Stomach (tissue), 8 donors: ENCODE measurements at regions not wholly inside any gene's neighbourhood (a gene's known extent, or its start where the extent isn't known, plus 50 kb on each side); places are given as distances from the start of the nearest gene placed in this dataset.

ENCODE experiments used
- DNase-seq, 2 donors: peaks; one replicate each; pipeline versions ENCODE4 v3.0.0 to v3.0.0-alpha.2; 2013 to 2019
- H3K27ac ChIP-seq, 5 donors: fragments of 200-600 bp in 4 of 5; sonication (generic) in 4 of 5; one replicate each; pipeline ENCODE4 v1.5.1; 2013 to 2019; ENCODE audit warnings: mild to moderate bottlenecking in 1 of 5, moderate library complexity in 1 of 5
- H3K27me3 ChIP-seq, 3 donors: fragments of 200-600 bp; sonication (generic); one replicate each; pipeline ENCODE4 v1.5.1; 2017 to 2019; ENCODE audit warnings: mixed run types in 1 of 3
- H3K36me3 ChIP-seq, 4 donors: fragments of 200-600 bp; sonication (generic); 1 replicate in 3 of 4; 2 replicates in 1 of 4; pipeline ENCODE4 v1.5.1; 2016 to 2019
- H3K4me1 ChIP-seq, 4 donors: fragments of 200-600 bp; sonication (generic); one replicate each; pipeline ENCODE4 v1.5.1; 2016 to 2019
- H3K4me3 ChIP-seq, 4 donors: fragments of 200-600 bp; sonication (generic) in 3 of 4; one replicate each; pipeline ENCODE4 v1.5.1; 2016 to 2019; ENCODE audit warnings: mild to moderate bottlenecking in 1 of 4
- H3K9me3 ChIP-seq, 4 donors: fragments of 200-600 bp; sonication (generic); one replicate each; pipeline ENCODE4 v1.5.1; 2016 to 2019
- CTCF ChIP-seq, 7 experiments: fragments of 450-650 bp in 4 of 7; fragments of 200-600 bp in 3 of 7; sonication (generic) in 3 of 7; IDR thresholded peaks; one replicate each; pipeline ENCODE4 v1.5.1; 2016 to 2019; ENCODE audit warnings: antibody characterized with exemption in 7 of 7, control low read depth in 2 of 7, mild to moderate bottlenecking in 1 of 7
- EP300 ChIP-seq: sonication (generic); formaldehyde crosslinking; IDR thresholded peaks from one replicate; pipeline ENCODE4 v1.6.1; 2017; ENCODE audit warnings: antibody characterized with exemption
- POLR2A ChIP-seq, 4 donors: fragments of 450-650 bp; IDR thresholded peaks; one replicate each; pipeline ENCODE4 v1.6.1; 2016; ENCODE audit warnings: antibody characterized with exemption in 4 of 4, control low read depth in 2 of 4, mild to moderate bottlenecking in 1 of 4, moderate library complexity in 1 of 4
- POLR2AphosphoS5 ChIP-seq, 3 donors: sonication (generic); formaldehyde crosslinking; IDR thresholded peaks; one replicate each; pipeline ENCODE4 v1.6.1; 2016; ENCODE audit warnings: antibody characterized with exemption in 3 of 3
- WGBS, 5 donors: extraction: QIAGEN DNeasy Blood & Tissue Kit in 3 of 5; methylation state at CpG; one replicate each; pipeline versions ENCODE4 v1.1.5 to v1.1.7; 2013 to 2018; 5-methylcytosine and 5-hydroxymethylcytosine counted together
- intact Hi-C: fragments of 100-400 bp; cut with DNase I; formaldehyde crosslinking; loops from one replicate; pipeline ENCODE4 v1.15.1; 2023; ENCODE audit warnings: low total_unique reads
- donor health status: healthy with polysubstance abuse.
- donor health status: Bipolar disorder and iron deficiency.
- donor health status: healthy.

DNA sequence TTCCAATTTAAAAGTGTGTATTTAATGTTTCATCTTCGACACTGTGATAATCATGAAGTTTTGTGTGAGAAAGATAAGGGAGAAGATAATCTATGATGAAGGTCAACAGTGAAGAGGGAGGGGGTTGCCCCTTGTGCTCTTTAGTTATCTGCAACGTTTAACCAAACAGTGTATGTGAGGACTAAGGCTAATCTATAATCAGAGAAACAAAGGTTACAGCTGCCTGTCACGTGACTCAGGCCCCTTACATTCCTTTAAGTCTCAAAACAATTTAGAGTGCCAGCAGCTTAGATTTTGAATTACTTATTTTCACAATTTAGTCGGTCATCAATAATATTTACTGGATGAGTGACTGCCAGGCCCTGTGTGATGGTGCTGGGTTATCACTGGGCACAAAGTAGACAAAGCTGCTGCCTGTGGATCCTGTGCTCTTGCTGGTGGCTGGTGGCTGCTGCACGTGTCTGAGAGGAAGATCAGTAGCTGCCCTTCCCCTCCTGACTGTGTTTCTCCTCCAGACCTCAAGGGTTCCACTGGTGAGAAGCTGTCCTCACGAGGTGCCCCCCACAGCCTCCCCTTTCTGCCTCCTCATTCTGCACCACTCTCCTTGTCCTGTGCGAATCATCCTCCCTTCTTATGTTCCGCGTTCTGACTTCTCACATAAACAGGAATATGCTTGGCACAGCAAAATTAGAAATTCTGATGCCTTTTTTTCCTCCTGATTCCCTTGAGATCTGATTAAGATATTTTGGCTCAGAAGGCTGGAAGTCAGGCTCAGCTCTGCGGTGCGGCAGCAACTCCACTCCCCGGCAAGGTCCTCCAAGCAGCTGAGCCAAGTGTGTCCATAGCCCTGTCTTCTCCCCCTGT lies 331.1 kb upstream of the B3GAT1 start:
- Histone ChIP-seq H3K9me3 (peaks cover 0 to 7% (median 5%) of the 10 kb centered on the region in 4 donors), H3K36me3 (no peaks in the 10 kb centered on the region), H3K27me3 (peaks cover 0 to 26% (median 0%) of the 10 kb centered on the region in 3 donors), H3K4me3 (no peak overlapping the region), H3K27ac (no peak overlapping the region), H3K4me1 (peaks cover 0 to 24% (median 17%) of the 10 kb centered on the region in 4 donors)
- 34 to 41% (median 39%) methylated on average over 12 of the region's 12 CpGs for WGBS, 5 donors
- TF ChIP-seq EP300, result no peak
- no peak for TF ChIP-seq POLR2A (IDR thresholded peaks at IDR 0.05)
- no peak for TF ChIP-seq CTCF (IDR thresholded peaks at IDR 0.05)
- TF ChIP-seq POLR2AphosphoS5 (IDR thresholded peaks at IDR 0.05), result no peak
- intact Hi-C loops, result no loop called here
- DNase-seq, result peak in 1 of 2 donors; percentile 53

DNA sequence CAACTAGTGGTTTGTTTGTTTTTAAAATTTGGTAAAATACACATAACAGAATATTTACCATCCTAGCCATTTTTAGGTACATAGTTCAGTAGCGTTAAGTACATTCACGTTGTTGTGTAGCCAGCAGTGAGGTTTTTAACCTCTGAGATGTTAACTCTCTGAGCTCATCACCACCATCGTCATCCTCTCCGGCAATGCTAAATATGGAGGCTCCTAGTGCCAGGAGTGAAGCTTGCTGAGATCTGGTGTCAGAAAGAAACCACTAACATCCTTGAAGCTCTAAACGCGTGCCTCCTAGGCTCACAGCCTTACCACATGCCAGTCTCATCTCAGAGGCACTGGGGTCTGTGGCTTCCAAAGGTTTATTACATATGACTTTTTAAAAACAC lies 330.2 kb upstream of the B3GAT1 start:
- H3K4me3 ChIP-seq, result no peak overlapping the region

GRCh38 chr11:134741453-134742223 lies 329.6 kb upstream of the B3GAT1 start:
- 28 to 52% (median 38%) methylated on average over 10 of the region's 10 CpGs for WGBS, 5 donors

More for the DNA sequence above, 330.2 kb upstream of the B3GAT1 start:
- Histone ChIP-seq H3K27me3 (peaks cover 0 to 32% (median 0%) of the 10 kb centered on the region in 3 donors), H3K4me1 (peaks cover 0 to 24% (median 17%) of the 10 kb centered on the region in 4 donors), H3K9me3 (no peaks in the 10 kb centered on the region), H3K27ac (no peak overlapping the region), H3K36me3 (no peaks in the 10 kb centered on the region)
- no peak for DNase-seq
- WGBS, 5 donors, result 16 to 45% (median 24%) methylated on average over 6 of the region's 6 CpGs
- intact Hi-C loops, result no loop called here
- TF ChIP-seq POLR2AphosphoS5 (IDR thresholded peaks at IDR 0.05) (no peak), EP300 (no peak), POLR2A (IDR thresholded peaks at IDR 0.05) (no peak), CTCF (IDR thresholded peaks at IDR 0.05) (no peak)

More at GRCh38 chr11:134741453-134742223, 329.6 kb upstream of the B3GAT1 start:
- TF ChIP-seq CTCF (IDR thresholded peaks at IDR 0.05) (no peak), POLR2A (IDR thresholded peaks at IDR 0.05) (no peak), POLR2AphosphoS5 (IDR thresholded peaks at IDR 0.05) (no peak), EP300 (no peak)
- Histone ChIP-seq H3K27me3 (peaks cover 0 to 32% (median 0%) of the 10 kb centered on the region in 3 donors), H3K27ac (no peak overlapping the region), H3K4me1 (peaks cover 0 to 24% (median 17%) of the 10 kb centered on the region in 4 donors), H3K9me3 (no peaks in the 10 kb centered on the region), H3K36me3 (no peaks in the 10 kb centered on the region), H3K4me3 (no peak overlapping the region)
- DNase-seq, result no peak
- intact Hi-C loops, result no loop called here
